ENCODE measurements at regions not wholly inside any gene's neighbourhood (a gene's known extent, or its start where the extent isn't known, plus 50 kb on each side); places are given as distances from the start of the nearest gene placed in this dataset.

- TF ChIP-seq CTCF (conservative IDR thresholded peaks at IDR 0.05; ENCODE audit: low read length) (no peak), EZH2phosphoT487 (IDR thresholded peaks at IDR 0.05; ENCODE audit: borderline replicate concordance) (no peak)
These were observed 57.8 kb downstream of the BAMBI start for GRCh38 chr10:28734938-28735759.

Data from Loucy (cell line).